Limb (tissue), 2 donors: ENCODE measurements at regions not wholly inside any gene's neighbourhood (a gene's known extent, or its start where the extent isn't known, plus 50 kb on each side); places are given as distances from the start of the nearest gene placed in this dataset.
"Not testable (repeated sequence)": the region's sequence is repeated elsewhere in the genome, so short reads cannot be mapped to it uniquely, and the experiment has no call there.

Source experiments
- DNase-seq, 2 donors: peaks; one replicate each; pipeline ENCODE4 v3.0.0-alpha.2; 2016; ENCODE audit errors: extremely low spot score in 2 of 2

DNA sequence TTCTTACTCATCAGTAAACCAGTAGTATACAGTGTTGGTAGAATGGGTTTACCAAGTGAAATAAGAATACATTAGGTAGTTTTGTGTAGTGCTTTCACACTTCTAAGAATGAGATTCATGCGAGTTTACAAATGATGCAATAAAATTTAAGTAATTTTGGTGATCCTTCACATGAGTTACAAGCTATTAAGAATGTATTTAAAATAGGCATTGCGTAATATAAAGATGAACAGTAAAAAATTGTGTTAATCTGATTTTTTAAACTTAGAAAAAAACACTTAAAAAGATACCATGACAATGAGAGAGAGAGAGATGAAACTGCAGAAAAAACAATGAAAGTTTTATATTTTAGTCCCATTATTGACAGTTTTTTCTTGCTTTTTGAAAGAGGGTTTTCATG, 570.5 kb downstream of the SLITRK6 start:
- no peak for DNase-seq

- DNase-seq: peak in 1 of 2 donors; percentile 59
Observed at GRCh38 chr13:85223883-85224656, 575.1 kb downstream of the SLITRK6 start.

GRCh38 chr13:85216576-85216975, 582.6 kb downstream of the SLITRK6 start:
- no peak for DNase-seq

GRCh38 chr13:85212692-85213091, 586.5 kb downstream of the SLITRK6 start:
- DNase-seq: no peak

DNA sequence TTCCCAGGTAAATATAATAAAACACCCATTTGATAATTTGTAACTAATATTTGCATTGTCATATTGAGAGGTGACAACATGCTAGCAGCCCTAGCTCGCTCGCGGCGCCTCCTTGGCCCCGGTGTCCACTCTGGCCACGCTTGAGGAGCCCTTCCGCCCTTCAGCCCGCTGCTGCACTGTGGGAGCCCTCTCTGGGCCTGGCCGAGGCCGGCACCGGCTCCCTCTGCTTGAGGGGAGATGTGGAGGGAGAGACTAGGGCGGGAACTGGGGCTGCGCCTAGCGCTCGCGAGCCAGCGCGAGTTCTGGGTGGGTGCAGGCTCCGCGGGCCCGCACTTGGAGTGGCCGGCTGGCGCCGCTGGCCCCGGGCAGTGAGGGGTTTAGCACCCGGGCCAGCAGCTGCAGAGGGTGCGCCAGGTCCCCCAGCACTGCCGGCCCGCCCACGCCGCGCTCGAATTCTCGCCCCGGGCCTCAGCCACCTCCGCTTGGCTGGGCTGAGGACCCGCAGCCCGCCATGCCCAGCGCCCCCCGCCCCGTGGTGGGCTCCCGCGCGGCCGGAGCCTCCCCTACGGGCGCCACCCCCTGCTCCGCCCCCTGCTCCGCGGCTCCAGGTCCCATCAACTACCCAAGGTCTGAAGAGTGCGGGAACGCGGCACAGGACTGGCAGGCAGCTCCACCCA, 594.4 kb downstream of the SLITRK6 start:
- no peak for DNase-seq

DNA sequence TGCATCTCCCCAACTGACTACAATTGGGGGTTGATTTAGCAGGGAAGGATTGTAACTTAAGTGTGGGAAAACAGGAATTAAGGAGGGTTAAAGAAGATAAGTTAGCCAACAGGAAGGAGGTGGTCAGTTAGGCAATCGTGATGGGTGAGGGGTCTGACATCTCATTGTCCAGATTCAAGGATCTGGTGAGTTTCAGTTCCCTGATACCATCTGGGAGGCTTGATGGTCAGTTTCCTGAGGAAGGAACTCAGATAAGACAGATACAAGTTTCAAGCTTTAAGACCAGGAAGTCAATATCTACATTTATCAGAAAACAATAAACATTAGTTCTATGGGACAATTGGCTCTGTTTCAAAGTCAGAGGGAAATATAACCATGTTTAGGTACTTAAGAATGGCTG, 601.8 kb downstream of the SLITRK6 start:
- DNase-seq: no peak

GRCh38 chr13:85194482-85194881, 604.7 kb downstream of the SLITRK6 start:
- no peak for DNase-seq

GRCh38 chr13:85191996-85192718, 607.1 kb downstream of the SLITRK6 start:
- DNase-seq: no peak

- DNase-seq: no peak
Observed at GRCh38 chr13:85186356-85187045, 612.7 kb downstream of the SLITRK6 start.

GRCh38 chr13:85174291-85174690, 624.9 kb downstream of the SLITRK6 start:
- DNase-seq: no peak

DNA sequence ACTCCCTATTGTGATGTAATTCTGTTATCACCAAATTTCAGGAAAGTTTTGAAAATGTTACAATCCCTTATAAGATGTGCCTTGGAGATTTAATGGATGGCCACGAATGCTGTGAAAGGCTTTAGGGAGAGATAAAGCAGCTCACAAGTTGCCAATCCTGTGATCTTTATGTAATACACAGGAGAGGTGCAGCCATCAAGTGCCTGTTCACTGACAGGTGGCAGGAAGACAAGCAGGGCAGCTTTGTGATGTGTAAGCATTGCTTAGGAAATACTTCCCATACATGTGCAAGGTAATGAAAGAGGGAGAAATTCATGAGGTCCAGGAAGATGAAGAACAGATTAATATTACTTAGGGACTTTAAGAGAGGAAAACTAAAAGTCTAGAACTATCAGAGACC, 628.8 kb downstream of the SLITRK6 start:
- DNase-seq: no peak

GRCh38 chr13:85166891-85167290, 632.3 kb downstream of the SLITRK6 start:
- DNase-seq: no peak

GRCh38 chr13:85163063-85163462, 636.2 kb downstream of the SLITRK6 start:
- DNase-seq: no peak

GRCh38 chr13:85148009-85148408, 651.2 kb downstream of the SLITRK6 start:
- DNase-seq: peak; percentile 15 to 41

DNA sequence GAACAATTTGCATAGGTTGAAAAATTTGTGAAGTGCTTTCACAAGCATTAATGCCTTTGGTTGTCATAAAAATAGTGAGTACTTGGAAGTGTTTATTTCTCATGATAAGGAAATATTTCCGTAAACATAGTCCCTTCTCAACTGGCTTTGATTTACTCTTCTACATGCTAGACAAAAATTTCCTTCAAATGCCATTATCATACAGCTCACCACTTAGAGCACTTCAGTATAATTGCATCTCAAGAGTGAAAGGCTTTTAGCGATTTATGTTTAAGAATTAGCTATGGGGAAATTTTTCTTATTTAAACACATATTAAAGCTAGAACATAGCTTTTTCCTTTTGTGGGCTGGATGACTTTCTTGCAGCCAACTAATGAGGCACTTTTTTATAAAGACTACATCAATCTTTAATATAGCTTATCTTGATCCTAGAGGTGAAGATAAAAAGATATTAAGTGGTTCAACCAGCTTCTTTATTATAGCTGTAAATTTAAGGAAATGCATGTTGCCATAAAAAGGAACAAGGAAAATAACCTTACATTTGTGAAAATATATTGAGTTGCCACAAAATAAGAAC, 656.8 kb downstream of the SLITRK6 start:
- DNase-seq: no peak

- peak in 1 of 2 donors; percentile 38 for DNase-seq
Observed at GRCh38 chr13:85141401-85141800, 657.8 kb downstream of the SLITRK6 start.

- no peak for DNase-seq
Observed at GRCh38 chr13:85140192-85140591, 659.0 kb downstream of the SLITRK6 start.

GRCh38 chr13:85137516-85137915, 661.7 kb downstream of the SLITRK6 start:
- DNase-seq: no peak

- no peak for DNase-seq
Observed at GRCh38 chr13:85132986-85133385, 666.2 kb downstream of the SLITRK6 start.

DNA sequence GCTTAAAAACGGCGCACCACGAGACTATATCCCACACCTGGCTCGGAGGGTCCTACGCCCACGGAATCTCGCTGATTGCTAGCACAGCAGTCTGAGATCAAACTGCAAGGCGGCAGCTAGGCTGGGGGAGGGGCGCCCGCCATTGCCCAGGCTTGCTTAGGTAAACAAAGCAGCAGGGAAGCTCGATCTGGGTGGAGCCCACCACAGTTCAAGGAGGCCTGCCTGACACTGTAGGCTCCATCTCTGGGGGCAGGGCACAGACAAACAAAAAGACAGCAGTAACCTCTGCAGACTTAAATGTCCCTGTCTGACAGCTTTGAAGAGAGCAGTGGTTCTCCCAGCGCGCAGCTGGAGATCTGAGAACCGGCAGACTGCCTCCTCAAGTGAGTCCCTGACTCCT, 675.7 kb downstream of the SLITRK6 start:
- DNase-seq: not testable (repeated sequence)

DNA sequence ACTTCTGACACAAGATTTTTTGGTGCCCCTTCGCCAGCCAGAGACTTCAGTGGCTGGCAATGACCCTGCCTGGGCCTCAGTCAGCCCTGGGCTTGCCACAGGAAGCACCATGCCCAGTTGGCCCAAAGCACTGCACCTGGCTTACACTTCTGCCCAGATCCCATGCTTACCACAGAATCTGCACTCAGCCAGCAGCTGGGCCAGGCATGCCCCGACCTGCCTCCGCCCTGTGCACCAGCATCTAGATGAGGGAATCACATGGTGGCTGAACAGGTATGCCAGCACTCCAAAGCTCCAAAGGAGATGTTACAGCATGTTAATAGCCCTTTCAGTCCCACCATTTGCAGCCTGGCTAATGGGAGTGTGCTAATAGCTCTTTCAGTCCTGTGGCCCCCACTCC, 690.9 kb downstream of the SLITRK6 start:
- no peak for DNase-seq
